ENCODE measurements at regions not wholly inside any gene's neighbourhood (a gene's known extent, or its start where the extent isn't known, plus 50 kb on each side); places are given as distances from the start of the nearest gene placed in this dataset.

DNA sequence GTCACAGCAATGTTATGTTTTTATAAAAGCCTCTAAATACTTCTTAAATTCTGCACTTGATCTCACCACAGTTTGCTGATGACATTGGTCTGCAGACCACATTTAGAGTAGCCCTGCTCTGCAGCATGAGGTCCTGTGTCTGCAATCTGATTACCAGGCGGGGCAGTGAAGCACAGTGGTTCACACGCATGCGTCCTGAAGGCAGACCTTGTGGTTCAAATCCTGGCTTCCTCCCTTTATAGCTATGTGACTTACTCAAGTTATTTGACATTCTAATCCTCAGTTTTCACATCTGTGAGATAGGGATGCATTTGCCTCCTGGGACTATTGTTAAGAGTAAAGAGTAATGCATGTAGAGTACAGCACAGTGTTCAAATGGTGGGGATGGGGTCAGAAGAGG is 50.3 kb downstream of the BMAL2 start:
- no peak for DNase-seq

DNA sequence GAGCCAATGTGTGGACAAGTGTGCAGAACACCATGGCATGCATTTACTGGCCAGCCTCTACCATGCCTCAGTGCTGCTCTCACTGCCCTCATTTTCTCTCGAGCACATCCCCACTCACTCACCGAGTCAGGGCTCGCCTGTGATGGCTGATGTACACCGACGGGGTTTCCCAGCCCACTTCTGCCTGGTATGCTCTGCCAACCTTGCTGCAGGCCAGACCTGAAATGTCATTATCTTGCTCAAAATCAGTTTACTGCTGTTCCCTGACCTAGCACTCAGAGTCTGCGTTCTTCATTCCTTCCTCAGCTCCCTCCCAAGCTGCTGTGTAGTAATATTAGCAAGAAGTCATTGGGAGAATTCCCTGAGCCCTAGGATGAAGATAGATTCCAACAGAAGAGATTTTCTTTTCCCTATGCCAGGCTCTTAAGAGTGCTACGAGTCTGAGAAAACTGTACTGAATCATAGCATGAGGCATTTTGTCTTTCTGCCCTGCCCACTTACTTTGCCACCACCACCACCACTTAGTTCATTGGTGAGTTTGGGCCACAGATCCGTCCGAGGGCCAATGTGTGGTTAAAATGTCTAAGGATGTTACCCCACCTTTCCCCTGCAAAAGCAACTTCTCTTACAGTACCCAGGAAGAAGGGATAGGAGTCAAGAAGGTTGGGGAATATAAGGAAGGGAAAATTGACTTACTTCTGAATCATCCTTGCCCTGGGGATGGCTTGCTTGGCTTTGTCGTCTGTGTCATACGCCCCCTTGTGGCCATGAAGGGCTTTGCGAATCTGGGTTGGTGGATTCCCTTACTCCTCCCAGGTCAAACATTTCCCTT is 51.0 kb downstream of the BMAL2 start:
- peak; percentile 86 to 91 (median 89) for DNase-seq

DNA sequence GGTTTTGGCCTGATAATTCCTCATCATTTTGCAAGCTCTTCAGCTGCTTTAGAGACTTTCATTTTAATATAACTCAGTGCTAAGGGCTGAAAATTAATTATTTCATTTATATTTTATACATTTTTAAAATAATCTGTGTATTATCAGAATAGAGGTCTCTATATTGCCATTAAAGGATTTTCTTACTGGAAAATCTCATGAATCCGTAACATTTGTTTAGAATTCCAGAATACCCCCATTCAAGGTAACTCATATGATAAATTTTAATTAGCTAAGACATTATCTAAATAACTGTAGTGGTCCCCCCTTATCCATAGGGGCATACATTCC is 51.6 kb downstream of the BMAL2 start:
- no peak for DNase-seq

DNA sequence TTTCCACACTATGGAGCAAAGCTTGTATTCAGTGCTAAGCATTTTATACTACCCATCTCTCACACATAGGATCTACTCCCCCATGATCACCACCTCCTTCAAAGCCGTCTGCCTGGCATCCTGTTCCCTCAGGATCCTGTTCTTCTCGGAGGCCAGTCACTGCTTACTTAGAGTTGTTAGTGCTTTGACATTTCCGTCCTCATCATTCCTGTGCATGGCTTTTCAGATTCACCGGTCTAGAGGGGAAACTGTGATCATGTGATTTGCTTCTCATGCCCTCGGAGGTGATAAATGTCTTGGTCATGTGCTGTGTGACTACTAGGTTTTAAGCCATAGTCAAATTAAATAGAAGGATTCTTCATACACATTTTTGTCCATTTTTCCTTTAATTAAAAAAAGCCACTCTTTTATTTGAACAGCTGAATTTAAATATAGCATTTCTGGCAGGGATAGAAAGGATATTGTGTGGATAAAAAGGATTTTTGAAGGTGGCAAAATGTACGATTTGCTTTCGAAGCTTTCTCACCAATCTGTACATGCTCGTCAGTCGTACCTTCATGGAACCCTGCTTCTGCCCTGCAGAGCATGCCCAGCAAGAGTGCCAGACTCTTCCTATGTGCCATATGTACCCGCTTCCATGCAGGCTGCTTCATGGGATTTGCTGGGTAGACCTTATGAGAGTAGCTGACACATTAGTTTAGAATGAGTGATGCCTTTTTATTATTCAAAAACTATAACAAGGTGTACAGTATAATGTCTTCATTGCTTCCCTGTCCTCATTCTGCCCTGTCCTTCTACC is 53.3 kb downstream of the BMAL2 start:
- no peak for DNase-seq

DNA sequence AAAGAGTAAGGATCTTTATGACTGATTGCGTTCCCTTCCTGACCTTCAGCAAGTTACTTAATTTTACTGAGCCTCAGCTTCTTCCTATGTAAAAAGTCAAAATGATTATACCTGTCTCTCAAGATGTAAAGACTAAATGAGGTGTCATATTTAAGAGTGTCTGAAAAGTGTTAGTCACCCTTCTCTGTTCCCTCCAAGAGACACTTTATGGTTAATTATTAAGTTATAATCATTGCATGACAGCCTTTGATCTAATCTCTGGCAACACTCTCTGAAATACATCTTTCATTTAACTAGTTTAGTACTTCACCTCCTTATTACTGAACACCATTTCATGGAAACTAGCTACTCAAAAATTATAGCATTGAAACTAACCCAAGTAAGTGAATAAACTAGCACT is 54.8 kb downstream of the BMAL2 start:
- no peak for DNase-seq

DNA sequence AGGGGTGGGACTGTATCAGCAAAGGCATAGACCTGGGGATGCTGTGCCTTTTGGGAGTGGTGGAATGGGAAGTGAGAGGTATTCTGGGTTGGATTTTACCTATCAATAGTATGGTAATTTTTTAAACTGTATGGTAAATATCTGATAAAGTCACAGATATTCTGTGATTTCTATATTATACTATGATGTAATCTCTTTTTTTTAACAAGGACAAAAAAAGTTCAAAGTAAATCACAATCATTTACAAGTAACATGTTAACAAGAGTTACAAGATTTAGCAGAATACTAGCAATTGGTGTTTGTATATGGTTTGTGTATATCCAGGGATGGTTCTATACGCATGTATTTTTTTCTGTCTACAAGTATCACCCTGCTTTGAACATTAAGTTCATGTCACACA is 56.0 kb downstream of the BMAL2 start:
- no peak for DNase-seq

DNA sequence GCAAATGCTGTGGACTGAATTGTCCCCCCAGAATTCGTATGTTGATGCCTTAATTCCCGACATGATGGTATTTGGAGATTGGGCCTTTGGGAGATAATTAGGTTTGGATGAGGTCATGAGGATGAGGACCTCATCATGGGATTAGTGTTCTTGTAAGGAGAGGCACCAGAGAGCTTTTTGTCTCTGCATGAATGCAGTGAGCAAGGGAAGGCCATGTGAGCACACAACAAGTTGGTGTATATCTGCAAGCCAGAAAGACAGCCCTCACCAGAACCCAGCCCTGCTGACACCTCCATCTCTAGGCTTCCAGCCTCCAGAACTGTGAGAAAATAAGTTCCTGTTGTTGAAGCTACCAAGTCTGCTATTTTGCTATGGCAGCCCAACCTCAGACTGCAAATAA is 51.9 kb upstream of the SMCO2 start:
- no peak for DNase-seq

DNA sequence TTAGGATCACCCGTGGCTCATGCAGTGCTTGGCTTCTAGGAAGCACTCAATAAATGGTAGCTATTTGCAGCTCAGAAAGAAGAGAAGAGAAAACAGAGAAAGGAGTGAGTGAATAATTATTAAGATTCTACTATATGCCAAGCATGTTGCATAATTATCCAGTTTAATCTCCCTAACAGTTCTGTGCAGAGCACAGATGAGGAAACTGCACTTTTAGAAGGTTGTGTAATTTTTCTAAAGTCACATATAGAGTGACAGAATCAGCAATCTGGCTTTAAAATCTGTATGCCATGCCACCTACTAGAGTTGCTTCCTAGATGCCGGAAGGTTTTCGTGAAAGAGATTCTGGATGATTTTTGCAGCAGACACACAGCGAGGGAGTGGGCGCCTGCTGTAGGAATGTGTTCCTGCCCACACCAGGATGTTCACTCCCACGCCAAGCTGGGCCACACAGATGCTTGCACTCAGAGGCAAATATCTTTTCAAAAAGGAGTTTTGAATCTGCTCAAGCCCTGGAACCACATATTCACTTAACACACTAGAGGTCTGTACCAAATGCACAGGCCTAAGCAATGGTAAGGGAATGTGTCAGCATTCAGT is 50.2 kb upstream of the SMCO2 start:
- DNase-seq = peak in 1 of 3 donors; percentile 13

Data from suppressor macrophage treated with lipopolysaccharide for 1 hour (primary cell).